GM19372 (cell line): ENCODE measurements at regions not wholly inside any gene's neighbourhood (a gene's known extent, or its start where the extent isn't known, plus 50 kb on each side); places are given as distances from the start of the nearest gene placed in this dataset.
A peak's percentile ranks its signal among the peaks of the same experiment; 100 is the strongest.

ENCODE experiments used
- ATAC-seq: cut with Tn5 transposase; IDR thresholded peaks from one replicate; pipeline ENCODE4 v1.9.1; 2021; ENCODE audit warnings: mild to moderate bottlenecking, low read depth, moderate library complexity; ENCODE audit not compliant: unreplicated experiment

GRCh38 chr3:118705487-118706219 lies 329.0 kb downstream of the IGSF11 start:
- ATAC-seq: no peak

GRCh38 chr3:118707991-118708390 lies 326.7 kb downstream of the IGSF11 start:
- no peak for ATAC-seq

DNA sequence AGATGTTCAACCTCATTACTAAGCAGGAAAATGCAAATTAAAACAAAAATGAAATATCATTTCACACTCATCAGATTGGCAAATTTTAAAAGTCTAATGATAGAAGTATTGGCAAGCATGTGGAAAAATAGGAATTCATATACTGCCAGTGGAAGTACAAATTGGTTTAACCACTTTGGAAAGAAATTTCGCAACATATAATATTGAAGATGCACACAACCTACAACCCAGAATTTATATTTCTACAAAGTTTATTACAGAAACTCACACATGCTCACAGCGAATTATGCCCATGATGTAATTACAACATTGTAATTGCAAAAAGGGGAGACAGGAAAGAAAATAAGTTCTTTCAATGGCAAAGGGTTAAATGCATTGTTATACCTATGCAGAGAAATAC lies 324.1 kb downstream of the IGSF11 start:
- no peak for ATAC-seq

- ATAC-seq: no peak
These were observed 321.0 kb downstream of the IGSF11 start for GRCh38 chr3:118713502-118714207.

DNA sequence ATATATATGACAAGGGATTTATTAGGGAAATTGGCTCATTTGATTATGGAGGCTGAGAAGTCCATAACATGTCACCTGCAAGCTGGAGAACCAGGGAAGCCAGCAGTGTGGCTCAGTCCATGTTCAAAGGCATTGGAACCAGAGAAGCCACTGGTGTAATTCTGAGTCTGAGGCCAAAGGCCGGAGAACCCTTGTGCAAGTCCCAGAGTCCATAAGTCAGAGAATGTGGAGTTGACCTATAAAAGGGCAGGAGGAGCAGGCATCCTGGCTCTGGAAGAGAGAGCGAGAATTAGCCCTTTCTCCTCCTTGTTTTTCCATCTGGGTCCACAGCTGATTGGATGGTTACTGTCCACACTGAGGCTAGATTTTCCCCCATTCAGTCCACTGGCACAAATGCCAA lies 319.8 kb downstream of the IGSF11 start:
- no peak for ATAC-seq

DNA sequence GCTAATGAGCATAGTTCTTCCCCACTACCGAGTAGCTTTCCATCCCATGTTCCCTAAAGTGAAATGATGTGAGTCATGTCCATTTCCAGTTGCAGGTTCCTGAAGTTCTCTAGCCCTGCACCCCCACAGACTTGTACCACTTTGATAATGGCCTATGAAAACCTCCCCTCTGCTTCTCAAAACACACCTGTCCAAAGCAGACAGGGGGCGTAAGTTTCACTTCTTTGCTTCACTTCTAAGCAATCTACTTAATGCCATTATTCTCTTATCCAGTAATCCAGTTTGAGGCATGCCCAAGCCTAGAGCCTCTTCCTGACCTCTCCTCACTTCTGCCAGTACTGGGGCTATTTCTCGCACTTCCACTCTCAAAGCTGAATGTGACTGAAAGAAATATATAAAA lies 305.1 kb downstream of the IGSF11 start:
- ATAC-seq: no peak

DNA sequence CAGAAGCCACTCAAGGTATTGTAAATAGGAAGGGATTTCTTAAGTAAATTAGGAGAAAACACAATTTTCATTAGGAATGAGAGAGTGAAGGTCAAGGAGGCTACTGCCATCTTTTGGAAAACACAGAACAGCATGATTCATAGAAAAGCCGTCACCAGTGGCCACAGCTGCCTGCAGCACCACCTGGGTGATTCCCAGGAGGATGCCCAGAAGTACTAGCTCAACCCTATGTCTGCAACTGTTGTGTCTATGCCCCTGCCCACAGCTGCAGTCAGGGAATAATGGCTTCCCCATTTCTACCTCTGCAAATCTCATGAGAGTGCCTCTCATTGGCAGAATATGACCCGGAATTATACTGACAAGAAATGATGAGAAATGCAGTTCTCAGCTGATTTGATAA lies 300.0 kb downstream of the IGSF11 start:
- no peak for ATAC-seq

- no peak for ATAC-seq
These were observed 298.5 kb downstream of the IGSF11 start for GRCh38 chr3:118736107-118736506.

DNA sequence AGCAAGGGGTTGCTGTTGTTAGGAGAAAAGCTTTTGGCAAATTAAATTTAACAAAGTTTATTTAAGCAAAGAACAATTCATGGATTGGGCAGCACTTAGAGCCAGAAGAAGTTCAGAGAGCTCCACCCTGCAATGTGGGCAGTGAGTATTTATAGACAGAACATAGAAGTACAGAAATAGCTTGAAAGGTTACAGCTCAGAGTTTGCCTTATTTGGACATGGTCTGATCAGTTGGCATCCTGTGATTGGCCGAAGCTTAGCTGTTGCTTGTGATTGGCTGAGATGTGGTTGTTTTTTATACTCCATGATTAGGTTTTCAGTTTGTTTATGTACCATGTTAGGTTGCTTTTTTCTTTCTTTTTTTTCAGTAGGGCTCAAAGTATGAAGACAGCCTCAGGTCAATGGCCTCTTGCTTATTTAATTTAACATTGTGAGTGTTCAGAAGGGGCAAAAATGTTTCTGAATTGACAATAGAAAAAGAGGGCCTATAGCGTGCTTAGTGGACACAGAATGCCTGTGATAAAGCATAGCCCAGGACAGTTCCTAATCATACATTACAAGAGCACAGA lies 293.8 kb downstream of the IGSF11 start:
- ATAC-seq: no peak

DNA sequence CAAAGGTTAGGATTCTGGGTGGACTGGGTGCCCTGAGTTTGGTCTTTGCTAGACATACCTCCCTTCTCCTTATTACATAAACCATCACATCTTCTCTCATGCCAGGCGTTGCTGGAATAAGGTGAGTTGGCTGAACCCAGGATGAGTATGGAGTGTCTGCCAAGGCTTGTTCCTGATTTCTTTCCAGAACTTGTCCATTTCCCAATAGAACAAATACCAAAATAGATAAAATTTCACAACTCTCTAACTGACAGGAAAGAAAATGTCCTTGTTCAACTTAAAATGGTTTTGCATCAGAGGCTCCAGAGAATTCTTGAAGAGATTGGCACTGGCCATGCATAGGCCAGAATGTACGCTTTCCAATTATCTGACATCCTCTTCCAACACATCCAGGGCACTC lies 291.9 kb downstream of the IGSF11 start:
- no peak for ATAC-seq

- ATAC-seq: no peak
These were observed 290.5 kb downstream of the IGSF11 start for GRCh38 chr3:118744186-118744585.

DNA sequence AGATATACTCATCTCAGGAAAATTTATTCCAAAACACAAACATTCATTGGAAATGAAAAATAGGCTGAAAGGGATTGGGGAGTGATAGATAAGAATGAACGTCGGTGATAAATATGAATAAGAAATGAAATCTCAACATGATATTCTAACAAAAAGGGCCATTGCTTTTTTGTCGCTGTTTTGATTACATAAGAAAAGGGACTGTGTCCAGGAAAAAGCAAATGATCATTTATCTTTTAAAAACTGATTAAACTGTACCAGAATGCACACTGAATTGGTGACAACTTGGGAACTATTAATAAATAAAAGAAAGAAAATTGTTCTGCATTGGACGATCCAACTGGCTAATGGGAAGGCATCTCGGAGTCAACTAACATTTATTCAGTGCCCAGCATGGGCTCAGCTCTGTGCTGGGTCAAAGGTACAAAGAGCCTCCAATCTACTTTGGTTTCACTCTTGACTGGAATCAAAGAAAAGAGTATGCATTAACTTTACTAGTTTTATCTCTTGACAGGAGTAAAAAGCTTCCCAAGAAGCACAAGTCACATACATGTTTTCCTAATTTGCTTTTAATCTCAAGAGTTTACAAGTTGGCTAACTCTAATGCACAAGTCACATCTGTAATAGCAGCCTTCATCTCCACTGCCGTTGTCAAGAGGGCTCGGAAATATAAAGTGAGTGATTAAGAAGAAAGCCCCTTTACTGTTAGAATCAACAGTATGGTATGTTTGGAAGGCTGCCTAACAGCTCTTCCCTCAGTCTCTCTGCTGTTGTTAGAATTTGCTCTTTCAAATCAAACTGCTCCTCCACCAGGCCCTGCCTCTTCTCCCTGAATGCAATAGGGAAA lies 280.0 kb downstream of the IGSF11 start:
- no peak for ATAC-seq

DNA sequence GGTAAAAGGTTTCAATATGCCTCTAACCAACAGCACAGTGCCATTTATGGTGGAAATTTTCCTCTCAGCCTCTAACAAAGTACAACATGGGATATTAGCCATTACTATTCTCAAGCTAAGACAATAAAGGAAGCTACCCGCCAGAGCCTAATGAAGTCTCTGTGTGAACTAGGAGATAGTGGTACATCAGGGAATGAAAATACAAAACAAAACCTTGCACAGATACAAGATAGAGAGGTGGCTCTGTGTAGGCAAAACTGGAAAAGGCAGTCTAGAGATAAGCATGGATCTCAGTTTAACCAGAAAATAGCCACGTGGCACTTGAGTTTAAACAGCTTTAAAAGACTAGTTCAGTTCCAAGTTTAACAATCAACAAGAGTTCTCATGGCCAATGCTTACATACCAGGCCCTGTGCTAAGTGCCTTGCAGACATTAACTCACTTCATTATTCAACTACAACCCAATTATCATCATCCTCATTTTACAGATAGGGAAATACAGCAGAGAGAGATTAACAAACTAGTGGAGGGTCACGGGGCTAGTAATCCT lies 279.3 kb downstream of the IGSF11 start:
- ATAC-seq: no peak

DNA sequence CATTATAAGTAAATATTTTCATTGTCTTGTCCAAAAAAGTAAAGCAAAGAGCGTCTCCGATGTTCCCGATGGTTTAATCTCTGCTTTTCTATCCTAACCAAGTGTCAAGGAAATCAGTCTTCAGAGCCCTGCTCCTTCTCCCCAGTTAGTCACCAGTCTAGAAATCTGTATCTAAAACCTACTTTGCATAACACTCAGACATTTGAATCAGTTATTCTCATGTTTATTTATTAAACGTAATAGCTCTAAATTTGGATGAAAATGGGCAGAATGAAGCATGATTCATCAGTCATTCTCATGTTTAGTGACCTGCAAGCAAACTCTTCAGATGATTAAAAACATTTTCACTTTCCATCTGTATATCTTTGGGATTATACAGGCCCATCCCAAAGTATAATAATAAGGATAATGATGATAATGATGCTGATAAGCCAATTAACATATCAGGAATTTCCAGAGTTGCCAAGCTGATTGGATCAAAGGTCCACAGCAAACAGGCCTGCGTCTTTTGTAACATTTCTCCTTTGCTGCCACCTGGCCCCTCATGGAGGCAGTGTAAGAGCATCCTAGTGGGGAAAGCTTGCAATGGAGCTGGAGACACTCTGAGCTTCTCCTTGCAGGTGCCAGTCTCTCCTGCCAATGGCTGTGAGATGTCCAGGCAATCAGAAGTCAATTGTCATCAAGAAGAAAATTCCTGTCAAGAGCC lies 273.9 kb downstream of the IGSF11 start:
- ATAC-seq: no peak

DNA sequence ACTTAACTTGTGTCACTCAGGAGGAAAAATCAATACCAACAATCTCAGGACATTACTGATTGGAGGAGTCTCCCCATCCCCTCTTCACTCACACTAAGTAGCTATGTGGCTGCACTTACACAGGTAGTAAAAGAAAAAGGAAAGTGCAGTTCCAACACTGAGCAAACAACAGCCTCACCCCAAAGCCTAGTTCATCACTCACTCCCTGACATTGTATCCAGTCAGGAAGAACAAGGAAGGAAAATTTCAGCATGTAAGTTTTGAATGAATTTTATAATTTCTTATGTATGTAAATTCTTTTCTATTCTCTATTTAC lies 273.4 kb downstream of the IGSF11 start:
- ATAC-seq: no peak

DNA sequence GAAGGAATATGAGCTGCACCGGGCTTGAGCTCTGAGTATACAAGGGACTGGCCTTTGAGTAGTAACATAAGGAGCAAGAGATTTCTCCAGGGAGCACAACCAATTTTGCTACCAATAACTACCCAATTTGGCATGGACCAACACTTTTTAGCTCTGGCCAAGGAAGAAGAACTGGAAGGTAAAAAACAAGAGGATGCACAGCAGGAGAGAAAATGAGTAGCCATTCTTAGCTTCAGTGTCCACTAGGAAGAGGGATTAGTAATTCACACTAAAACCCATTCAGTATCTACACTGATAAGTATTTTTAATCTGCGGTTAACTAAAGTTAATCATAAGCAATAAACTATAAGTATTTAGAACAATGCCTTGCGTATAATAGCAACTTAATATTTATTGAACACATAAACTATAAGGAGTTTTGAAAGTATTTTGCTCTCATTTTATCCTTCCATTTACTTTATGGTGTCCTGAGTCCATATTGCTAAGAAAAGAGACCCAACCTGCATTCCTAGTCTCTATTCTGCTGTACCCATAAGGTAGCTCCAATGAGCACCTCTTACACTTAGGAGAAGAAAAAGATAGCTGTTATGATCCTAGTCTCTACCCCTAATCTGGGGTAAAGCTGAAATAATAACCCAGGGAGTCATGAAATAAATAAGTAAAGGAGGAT lies 268.9 kb downstream of the IGSF11 start:
- no peak for ATAC-seq

DNA sequence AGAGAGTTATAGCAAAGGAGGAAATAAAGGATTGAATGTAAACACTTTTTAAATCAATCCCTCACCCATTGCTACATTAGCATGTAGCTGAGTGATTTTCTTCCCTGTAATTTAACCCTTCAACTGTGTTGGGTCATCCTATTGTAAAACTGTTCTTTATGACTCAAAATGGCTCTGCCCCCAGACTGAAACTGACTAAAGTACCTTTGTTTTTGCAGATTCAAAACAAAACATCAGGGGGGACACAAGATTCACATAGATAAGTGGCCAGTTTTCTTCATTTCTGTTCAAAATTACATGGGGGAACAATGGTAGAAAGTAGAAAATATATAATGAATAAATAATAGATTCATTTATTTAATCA lies 268.4 kb downstream of the IGSF11 start:
- ATAC-seq: no peak

DNA sequence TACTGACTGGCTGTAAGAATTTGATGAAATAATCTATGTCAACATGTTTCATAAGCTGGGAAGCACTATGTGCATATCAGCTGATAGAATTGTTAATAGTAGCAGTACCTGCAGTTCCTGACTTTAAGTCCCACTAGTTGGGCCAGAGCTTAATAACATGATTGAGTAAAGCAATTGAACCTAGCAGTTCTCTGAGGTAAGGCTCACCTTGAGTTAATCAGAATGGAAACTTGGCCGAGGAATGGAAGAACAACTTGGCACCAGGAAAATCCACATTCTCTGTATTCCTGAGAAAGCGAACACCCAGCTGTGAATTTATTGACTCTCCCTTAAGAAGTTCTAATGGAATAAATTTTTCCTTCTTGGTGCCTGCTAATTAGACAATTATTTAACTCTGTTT lies 262.6 kb downstream of the IGSF11 start:
- ATAC-seq: no peak

DNA sequence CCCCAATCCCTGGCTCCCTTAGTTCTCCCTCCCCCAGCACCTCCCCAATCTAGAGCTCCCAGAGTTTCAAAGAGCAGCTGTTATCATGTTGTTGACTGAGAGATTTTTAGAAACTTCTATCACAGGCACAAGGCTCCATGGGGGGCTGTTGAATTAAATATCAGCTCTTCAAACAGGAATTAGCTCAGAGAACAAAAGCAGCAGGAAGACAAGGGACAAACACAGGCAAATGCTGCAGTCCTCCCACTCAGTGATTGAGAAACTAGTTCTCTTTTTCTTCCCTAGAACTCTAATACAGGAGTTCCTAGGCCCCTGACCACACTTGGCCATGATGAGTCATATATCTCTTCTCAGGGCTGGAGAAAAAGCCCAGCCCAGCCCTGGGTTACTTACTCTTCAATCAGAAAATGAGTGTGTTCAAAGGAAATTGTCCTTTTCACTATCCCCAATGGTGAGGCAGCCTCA lies 262.1 kb downstream of the IGSF11 start:
- peak; percentile 93 for ATAC-seq

DNA sequence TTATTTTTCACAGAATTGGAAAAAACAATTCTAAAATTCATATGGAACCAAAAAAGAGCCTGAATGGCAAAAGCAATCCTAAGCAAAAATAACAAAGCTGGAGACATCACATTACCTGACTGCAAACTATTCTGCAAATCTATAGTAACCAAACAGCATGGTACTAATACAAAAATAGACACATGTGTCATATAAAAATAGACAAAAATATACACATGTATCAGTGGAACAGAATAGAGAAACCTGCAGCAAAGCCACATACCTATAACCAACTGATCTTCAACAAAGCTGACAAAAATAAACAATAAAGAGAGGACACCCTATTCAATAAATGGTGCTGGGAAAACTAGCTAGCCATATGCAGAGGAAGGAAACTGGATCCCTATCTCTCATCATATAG lies 259.6 kb downstream of the IGSF11 start:
- ATAC-seq: no peak
